ACC112 (cell line): ENCODE measurements at regions not wholly inside any gene's neighbourhood (a gene's known extent, or its start where the extent isn't known, plus 50 kb on each side); places are given as distances from the start of the nearest gene placed in this dataset.

Experiments
- H2AFZ ChIP-seq: fragments of 200-600 bp; sonication (generic); one replicate; pipeline ENCODE4 v1.6.0; 2017; ENCODE audit warnings: antibody characterized with exemption, low read length; ENCODE audit not compliant: unreplicated experiment
- H3K27ac ChIP-seq: fragments of 200-600 bp; sonication (generic); 2 replicates; pipeline ENCODE4 v1.5.1; 2014; ENCODE audit warnings: low read depth, mild to moderate bottlenecking, antibody characterized with exemption, low read length, moderate library complexity
- H3K27me3 ChIP-seq: fragments of 200-600 bp; sonication (generic); 2 replicates; pipeline ENCODE4 v1.6.1; 2014; ENCODE audit warnings: mild to moderate bottlenecking, antibody characterized with exemption, low read length, moderate library complexity, mixed read lengths; ENCODE audit not compliant: insufficient read depth
- H3K36me3 ChIP-seq: fragments of 200-600 bp; sonication (generic); 2 replicates; pipeline ENCODE4 v1.6.1; 2016; ENCODE audit warnings: mild to moderate bottlenecking, antibody characterized with exemption, low read length, moderate library complexity, mixed read lengths; ENCODE audit not compliant: insufficient read depth
- H3K4me1 ChIP-seq: fragments of 200-600 bp; sonication (generic); one replicate; pipeline ENCODE4 v1.6.1; 2016; ENCODE audit warnings: low read length, mixed read lengths; ENCODE audit not compliant: insufficient read depth, unreplicated experiment, control insufficient read depth
- H3K4me3 ChIP-seq: fragments of 200-600 bp; sonication (generic); 2 replicates; pipeline ENCODE4 v1.5.1; 2014; ENCODE audit warnings: mild to moderate bottlenecking, low read depth, low read length
- H3K79me2 ChIP-seq: fragments of 200-600 bp; sonication (generic); one replicate; pipeline ENCODE4 v1.6.0; 2016; ENCODE audit warnings: low read length; ENCODE audit not compliant: control insufficient read depth, unreplicated experiment, insufficient read depth

- H3K4me3 ChIP-seq: no peak overlapping the region
- no peaks in the 10 kb centered on the region for H3K36me3 ChIP-seq
- H3K4me1 ChIP-seq: no peaks in the 10 kb centered on the region
- no peaks in the 10 kb centered on the region for H3K79me2 ChIP-seq
- H2AFZ ChIP-seq: no peak overlapping the region
- no peak overlapping the region for H3K27ac ChIP-seq
- peaks cover 52% of the 10 kb centered on the region for H3K27me3 ChIP-seq
Observed at GRCh38 chr16:47972246-47972985, 183.4 kb downstream of the ABCC12 start.

- no peak overlapping the region for H3K27ac ChIP-seq
- H3K79me2 ChIP-seq: no peaks in the 10 kb centered on the region
- H3K36me3 ChIP-seq: no peaks in the 10 kb centered on the region
- no peaks in the 10 kb centered on the region for H3K4me1 ChIP-seq
- no peak overlapping the region for H2AFZ ChIP-seq
- peaks cover 52% of the 10 kb centered on the region for H3K27me3 ChIP-seq
- no peak overlapping the region for H3K4me3 ChIP-seq
Observed at GRCh38 chr16:47971225-47971624, 184.6 kb downstream of the ABCC12 start.

GRCh38 chr16:47970291-47970931 is 185.4 kb downstream of the ABCC12 start:
- Histone ChIP-seq H3K27me3 (peaks cover 58% of the 10 kb centered on the region), H3K79me2 (no peaks in the 10 kb centered on the region), H3K4me3 (no peak overlapping the region), H3K27ac (no peak overlapping the region), H3K4me1 (no peaks in the 10 kb centered on the region), H2AFZ (no peak overlapping the region), H3K36me3 (no peaks in the 10 kb centered on the region)

GRCh38 chr16:47967374-47967773 is 188.4 kb downstream of the ABCC12 start:
- H3K36me3 ChIP-seq: no peaks in the 10 kb centered on the region
- no peak overlapping the region for H2AFZ ChIP-seq
- H3K4me3 ChIP-seq: no peak overlapping the region
- H3K79me2 ChIP-seq: no peaks in the 10 kb centered on the region
- peaks cover 60% of the 10 kb centered on the region for H3K27me3 ChIP-seq
- H3K27ac ChIP-seq: no peak overlapping the region
- H3K4me1 ChIP-seq: no peaks in the 10 kb centered on the region

- Histone ChIP-seq H3K79me2 (no peaks in the 10 kb centered on the region), H3K27ac (no peak overlapping the region), H3K4me3 (no peak overlapping the region), H3K36me3 (no peaks in the 10 kb centered on the region), H3K4me1 (no peaks in the 10 kb centered on the region), H3K27me3 (peaks cover 63% of the 10 kb centered on the region), H2AFZ (no peak overlapping the region)
Observed at GRCh38 chr16:47966325-47966724, 189.5 kb downstream of the ABCC12 start.

- H2AFZ ChIP-seq: no peak overlapping the region
- no peak overlapping the region for H3K4me3 ChIP-seq
- H3K36me3 ChIP-seq: no peaks in the 10 kb centered on the region
- no peak overlapping the region for H3K27ac ChIP-seq
- H3K79me2 ChIP-seq: no peaks in the 10 kb centered on the region
- no peaks in the 10 kb centered on the region for H3K4me1 ChIP-seq
- peaks cover 72% of the 10 kb centered on the region for H3K27me3 ChIP-seq
Observed at GRCh38 chr16:47965439-47965838, 190.4 kb downstream of the ABCC12 start.

- no peak overlapping the region for H3K4me3 ChIP-seq
- H3K36me3 ChIP-seq: no peaks in the 10 kb centered on the region
- no peak overlapping the region for H2AFZ ChIP-seq
- no peaks in the 10 kb centered on the region for H3K79me2 ChIP-seq
- peaks cover 57% of the 10 kb centered on the region for H3K27me3 ChIP-seq
- no peaks in the 10 kb centered on the region for H3K4me1 ChIP-seq
- no peak overlapping the region for H3K27ac ChIP-seq
Observed at GRCh38 chr16:47958726-47959125, 197.1 kb downstream of the ABCC12 start.

GRCh38 chr16:47956916-47957315 is 198.9 kb downstream of the ABCC12 start:
- Histone ChIP-seq H3K36me3 (no peaks in the 10 kb centered on the region), H3K4me3 (no peak overlapping the region), H3K27me3 (peaks cover 68% of the 10 kb centered on the region), H2AFZ (no peak overlapping the region), H3K4me1 (no peaks in the 10 kb centered on the region), H3K27ac (no peak overlapping the region), H3K79me2 (no peaks in the 10 kb centered on the region)

- no peak overlapping the region for H2AFZ ChIP-seq
- no peak overlapping the region for H3K27ac ChIP-seq
- no peaks in the 10 kb centered on the region for H3K79me2 ChIP-seq
- H3K4me1 ChIP-seq: no peaks in the 10 kb centered on the region
- no peak overlapping the region for H3K4me3 ChIP-seq
- peaks cover 47% of the 10 kb centered on the region for H3K27me3 ChIP-seq
- H3K36me3 ChIP-seq: no peaks in the 10 kb centered on the region
Observed at GRCh38 chr16:47949714-47950113, 206.1 kb downstream of the ABCC12 start.

- H3K27ac ChIP-seq: no peak overlapping the region
- H2AFZ ChIP-seq: no peak overlapping the region
- H3K4me1 ChIP-seq: no peaks in the 10 kb centered on the region
- H3K4me3 ChIP-seq: no peak overlapping the region
- peaks cover 47% of the 10 kb centered on the region for H3K27me3 ChIP-seq
- H3K36me3 ChIP-seq: no peaks in the 10 kb centered on the region
- no peaks in the 10 kb centered on the region for H3K79me2 ChIP-seq
Observed at GRCh38 chr16:47949276-47949675, 206.5 kb downstream of the ABCC12 start.

GRCh38 chr16:47947723-47948122 is 208.1 kb downstream of the ABCC12 start:
- H3K79me2 ChIP-seq: no peaks in the 10 kb centered on the region
- H3K4me1 ChIP-seq: no peaks in the 10 kb centered on the region
- H2AFZ ChIP-seq: no peak overlapping the region
- H3K36me3 ChIP-seq: no peaks in the 10 kb centered on the region
- peaks cover 52% of the 10 kb centered on the region for H3K27me3 ChIP-seq
- no peak overlapping the region for H3K27ac ChIP-seq
- no peak overlapping the region for H3K4me3 ChIP-seq
